ENCODE measurements at regions not wholly inside any gene's neighbourhood (a gene's known extent, or its start where the extent isn't known, plus 50 kb on each side); places are given as distances from the start of the nearest gene placed in this dataset.

DNA sequence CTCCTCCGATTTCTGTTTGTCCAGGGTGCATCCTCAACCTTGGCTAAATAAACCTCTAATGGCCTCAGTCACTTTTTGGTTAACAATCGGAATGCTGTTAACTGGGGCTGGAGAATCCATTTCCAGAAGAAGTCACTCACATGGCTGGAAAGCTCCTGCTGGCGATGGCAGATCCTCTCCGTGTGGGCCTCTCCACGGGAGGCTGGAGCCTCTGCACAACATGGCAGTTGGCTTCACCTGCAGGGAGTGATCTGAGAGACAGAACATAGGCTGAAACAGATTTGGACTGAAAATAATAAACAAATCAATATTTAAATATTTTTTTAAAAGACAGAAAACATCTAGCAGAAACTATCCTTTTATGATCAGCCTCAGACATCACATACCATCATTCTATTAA lies 66.8 kb upstream of the FICD start:
- BruUV-seq (replicated peaks): no TSS peak
- H4K20me1 ChIP-seq (replicated peaks; ENCODE audit: control insufficient read depth, insufficient read depth, low read length): no peaks in the 10 kb centered on the region
- ATAC-seq (no peak), FAIRE-seq (no peak), DNase-seq (ENCODE audit: extremely low read depth in 1 of 4, low spot score in 3 of 4) (no peak)
- H2AFZ ChIP-seq (ENCODE audit: low read depth, low read length): no peak overlapping the region
- H3K4me2 ChIP-seq (ENCODE audit: insufficient read depth, low read length): no peak overlapping the region
- H3K9me1 ChIP-seq (ENCODE audit: control insufficient read depth, insufficient read depth, low read length): no peaks in the 10 kb centered on the region
- ChIA-PET POLR2A (interaction anchor here (0.7 to 1.0 kb wide), 2 partner anchors 37 to 55 kb away, joined by 3 to 5 read pairs; no protein-coding TSS in a partner anchor), CTCF (ENCODE audit: low intra/inter-chr PET ratio) (no interaction called here)
- no peaks in the 10 kb centered on the region for H3K4me1 ChIP-seq (replicated peaks in 1 of 2; ENCODE audit: control insufficient read depth in 2 of 2, insufficient read depth in 2 of 2, low read length in 2 of 2)
- intact Hi-C loops (cut with micrococcal nuclease) (no loop called here), in situ Hi-C loops (cut with MboI) (no loop called here)
- H3K79me2 ChIP-seq (ENCODE audit: control insufficient read depth, insufficient read depth, low read length): no peaks in the 10 kb centered on the region
- no peak overlapping the region for H3K9ac ChIP-seq (ENCODE audit: insufficient read depth in 1 of 2, low read depth in 2 of 2, low read length in 2 of 2)
- no peaks in the 10 kb centered on the region for H3K36me3 ChIP-seq (ENCODE audit: control insufficient read depth, insufficient read depth, low read length)
- no peak overlapping the region for H3K4me3 ChIP-seq
- no peak overlapping the region for H3K27ac ChIP-seq (ENCODE audit: extremely low read depth, low read depth, low read length)
- H3K27me3 ChIP-seq (ENCODE audit: control insufficient read depth in 2 of 2, insufficient read depth in 2 of 2, low read length in 2 of 2): peaks cover 6 to 10% of the 10 kb centered on the region in 2 experiments; a peak in 3 of 5 replicates
- no peak for TF ChIP-seq TARDBP (IDR thresholded peaks at IDR 0.05)
- no peak for TF ChIP-seq ZNF57 (CRISPR knock-in tag; IDR thresholded peaks at IDR 0.05)
- TF ChIP-seq SMC3 (conservative IDR thresholded peaks at IDR 0.05; ENCODE audit: insufficient read depth, low read depth, low read length): no peak
- no peak for TF ChIP-seq HMGXB4 (CRISPR knock-in tag; IDR thresholded peaks at IDR 0.05)
- TF ChIP-seq RFX7 (CRISPR knock-in tag; IDR thresholded peaks at IDR 0.05): no peak
- TF ChIP-seq HNRNPUL1 (IDR thresholded peaks at IDR 0.05; ENCODE audit: low read length): no peak
- no peak for TF ChIP-seq TBL1XR1 (IDR thresholded peaks at IDR 0.05; ENCODE audit: low read length in 2 of 2)
- TF ChIP-seq MAFG (tag; conservative IDR thresholded peaks at IDR 0.05): no peak
- TF ChIP-seq ZFP36 (IDR thresholded peaks at IDR 0.05; ENCODE audit: low read depth, low read length, partially characterized antibody): no peak
- TF ChIP-seq, protein P1, sequence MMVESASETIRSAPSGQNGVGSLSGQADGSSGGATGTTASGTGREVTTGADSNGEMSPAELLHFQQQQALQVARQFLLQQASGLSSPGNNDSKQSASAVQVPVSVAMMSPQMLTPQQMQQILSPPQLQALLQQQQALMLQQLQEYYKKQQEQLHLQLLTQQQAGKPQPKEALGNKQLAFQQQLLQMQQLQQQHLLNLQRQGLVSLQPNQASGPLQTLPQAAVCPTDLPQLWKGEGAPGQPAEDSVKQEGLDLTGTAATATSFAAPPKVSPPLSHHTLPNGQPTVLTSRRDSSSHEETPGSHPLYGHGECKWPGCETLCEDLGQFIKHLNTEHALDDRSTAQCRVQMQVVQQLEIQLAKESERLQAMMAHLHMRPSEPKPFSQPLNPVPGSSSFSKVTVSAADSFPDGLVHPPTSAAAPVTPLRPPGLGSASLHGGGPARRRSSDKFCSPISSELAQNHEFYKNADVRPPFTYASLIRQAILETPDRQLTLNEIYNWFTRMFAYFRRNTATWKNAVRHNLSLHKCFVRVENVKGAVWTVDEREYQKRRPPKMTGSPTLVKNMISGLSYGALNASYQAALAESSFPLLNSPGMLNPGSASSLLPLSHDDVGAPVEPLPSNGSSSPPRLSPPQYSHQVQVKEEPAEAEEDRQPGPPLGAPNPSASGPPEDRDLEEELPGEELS (CRISPR knock-in tag; IDR thresholded peaks at IDR 0.05; ENCODE audit: borderline replicate concordance): no peak
- no peak for TF ChIP-seq MEIS2 (IDR thresholded peaks at IDR 0.05; ENCODE audit: partially characterized antibody)
- no peak for TF ChIP-seq PHB2 (IDR thresholded peaks at IDR 0.05; ENCODE audit: low read depth)
- no peak for TF ChIP-seq ZNF408 (CRISPR knock-in tag; IDR thresholded peaks at IDR 0.05; ENCODE audit: low read depth)
- TF ChIP-seq NCOA4 (IDR thresholded peaks at IDR 0.05; ENCODE audit: partially characterized antibody): no peak
- TF ChIP-seq, protein P2, sequence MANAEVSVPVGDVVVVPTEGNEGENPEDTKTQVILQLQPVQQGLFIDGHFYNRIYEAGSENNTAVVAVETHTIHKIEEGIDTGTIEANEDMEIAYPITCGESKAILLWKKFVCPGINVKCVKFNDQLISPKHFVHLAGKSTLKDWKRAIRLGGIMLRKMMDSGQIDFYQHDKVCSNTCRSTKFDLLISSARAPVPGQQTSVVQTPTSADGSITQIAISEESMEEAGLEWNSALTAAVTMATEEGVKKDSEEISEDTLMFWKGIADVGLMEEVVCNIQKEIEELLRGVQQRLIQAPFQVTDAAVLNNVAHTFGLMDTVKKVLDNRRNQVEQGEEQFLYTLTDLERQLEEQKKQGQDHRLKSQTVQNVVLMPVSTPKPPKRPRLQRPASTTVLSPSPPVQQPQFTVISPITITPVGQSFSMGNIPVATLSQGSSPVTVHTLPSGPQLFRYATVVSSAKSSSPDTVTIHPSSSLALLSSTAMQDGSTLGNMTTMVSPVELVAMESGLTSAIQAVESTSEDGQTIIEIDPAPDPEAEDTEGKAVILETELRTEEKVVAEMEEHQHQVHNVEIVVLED (CRISPR knock-in tag; IDR thresholded peaks at IDR 0.05): no peak
- no peak for TF ChIP-seq ZBTB1 (CRISPR knock-in tag; IDR thresholded peaks at IDR 0.05; ENCODE audit: borderline replicate concordance, low read depth)
- no peak for TF ChIP-seq RBM34 (IDR thresholded peaks at IDR 0.05; ENCODE audit: borderline replicate concordance, insufficient read depth, low read length)
- no peaks in the 10 kb centered on the region for H3K9me3 ChIP-seq (replicated peaks; ENCODE audit: control insufficient read depth, insufficient read depth, low read depth, low read length)
- WGBS (ENCODE audit: insufficient coverage, low coverage, missing lambda C conversion rate): 0% methylated on average over 5 of the region's 5 CpGs

Data from K562 (cell line).